Gastrocnemius medialis (tissue), 4 donors: ENCODE measurements at regions not wholly inside any gene's neighbourhood (a gene's known extent, or its start where the extent isn't known, plus 50 kb on each side); places are given as distances from the start of the nearest gene placed in this dataset.

Source experiments
- CTCF ChIP-seq, 5 experiments: fragments of 450-650 bp in 3 of 5; fragments of 200-600 bp in 2 of 5; sonication (generic) in 2 of 5; IDR thresholded peaks in 4 of 5; conservative IDR thresholded peaks in 1 of 5; 1 replicate in 4 of 5; 2 replicates in 1 of 5; pipeline ENCODE4 v1.5.1; 2016 to 2019; ENCODE audit warnings: antibody characterized with exemption in 5 of 5, mild to moderate bottlenecking in 3 of 5, moderate library complexity in 3 of 5
- POLR2A ChIP-seq, 2 donors: fragments of 450-650 bp; IDR thresholded peaks; one replicate each; pipeline ENCODE4 v1.6.1; 2017; ENCODE audit warnings: antibody characterized with exemption in 2 of 2, mild to moderate bottlenecking in 2 of 2, moderate library complexity in 2 of 2

DNA sequence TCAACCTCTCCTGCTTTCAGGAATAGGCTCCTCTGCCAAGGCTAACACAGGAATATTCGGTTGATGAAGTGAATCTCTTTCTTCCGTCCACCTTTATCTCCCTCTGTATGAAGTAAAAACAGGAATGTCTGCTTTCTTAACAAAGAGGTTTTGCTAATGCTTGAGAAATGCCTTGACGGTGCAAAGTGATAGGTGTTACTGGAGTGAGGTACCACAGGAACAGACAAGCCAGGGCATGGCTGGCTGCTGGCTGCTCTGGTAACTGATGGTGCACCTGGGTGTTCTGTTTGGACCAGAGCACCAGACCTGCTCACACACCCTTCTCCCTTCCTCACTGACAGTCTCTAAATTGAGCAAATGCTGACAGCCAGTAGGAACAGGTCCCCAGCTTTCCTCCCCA is 174.0 kb upstream of the FBXL4 start:
- no peak for TF ChIP-seq CTCF (IDR thresholded peaks at IDR 0.05 in 4 of 5, conservative IDR thresholded peaks at IDR 0.05 in 1 of 5)
- TF ChIP-seq POLR2A (IDR thresholded peaks at IDR 0.05), result no peak
